Myocyte (in vitro differentiated cells): ENCODE measurements at regions not wholly inside any gene's neighbourhood (a gene's known extent, or its start where the extent isn't known, plus 50 kb on each side); places are given as distances from the start of the nearest gene placed in this dataset.
A peak's percentile ranks its signal among the peaks of the same experiment; 100 is the strongest.
"Not testable (repeated sequence)": the region's sequence is repeated elsewhere in the genome, so short reads cannot be mapped to it uniquely, and the experiment has no call there.

Experiments used
- DNase-seq: peaks from one replicate; pipeline ENCODE4 v3.0.0-alpha.2; 2012; ENCODE audit warnings: low read depth

- not testable (repeated sequence) for DNase-seq
These were observed 110.6 kb downstream of the RPIA start for GRCh38 chr2:88802026-88802425.

- no peak for DNase-seq
These were observed 115.9 kb downstream of the RPIA start for GRCh38 chr2:88807237-88807962.

- no peak for DNase-seq
These were observed 116.6 kb downstream of the RPIA start for GRCh38 chr2:88808083-88808482.

GRCh38 chr2:88808652-88809051, 117.2 kb downstream of the RPIA start:
- DNase-seq = no peak

GRCh38 chr2:88809216-88809615, 117.7 kb downstream of the RPIA start:
- DNase-seq = no peak

GRCh38 chr2:88810017-88810416, 118.5 kb downstream of the RPIA start:
- DNase-seq = peak; percentile 6

- DNase-seq = no peak
These were observed 119.0 kb downstream of the RPIA start for GRCh38 chr2:88810488-88810887.

- no peak for DNase-seq
These were observed 119.8 kb downstream of the RPIA start for GRCh38 chr2:88811233-88811632.

- DNase-seq = no peak
These were observed 120.2 kb downstream of the RPIA start for GRCh38 chr2:88811681-88812080.

GRCh38 chr2:88813612-88814011, 122.1 kb downstream of the RPIA start:
- DNase-seq = no peak

GRCh38 chr2:88815282-88815681, 123.8 kb downstream of the RPIA start:
- DNase-seq = no peak

- DNase-seq = no peak
These were observed 124.2 kb downstream of the RPIA start for GRCh38 chr2:88815697-88816096.

GRCh38 chr2:88818381-88818780, 126.9 kb downstream of the RPIA start:
- DNase-seq = no peak

- no peak for DNase-seq
These were observed 133.5 kb downstream of the RPIA start for GRCh38 chr2:88824951-88825350.

GRCh38 chr2:88826399-88826798, 134.9 kb downstream of the RPIA start:
- DNase-seq = no peak

GRCh38 chr2:88827821-88828220, 136.3 kb downstream of the RPIA start:
- DNase-seq = no peak

GRCh38 chr2:88828397-88829137, 137.1 kb downstream of the RPIA start:
- DNase-seq = no peak

- no peak for DNase-seq
These were observed 138.4 kb downstream of the RPIA start for GRCh38 chr2:88829607-88830463.

GRCh38 chr2:88831071-88831791, 139.8 kb downstream of the RPIA start:
- no peak for DNase-seq

GRCh38 chr2:88831792-88832248, 140.3 kb downstream of the RPIA start:
- peak; percentile 28 for DNase-seq
